ENCODE measurements at regions not wholly inside any gene's neighbourhood (a gene's known extent, or its start where the extent isn't known, plus 50 kb on each side); places are given as distances from the start of the nearest gene placed in this dataset.

- TF ChIP-seq, protein P1, sequence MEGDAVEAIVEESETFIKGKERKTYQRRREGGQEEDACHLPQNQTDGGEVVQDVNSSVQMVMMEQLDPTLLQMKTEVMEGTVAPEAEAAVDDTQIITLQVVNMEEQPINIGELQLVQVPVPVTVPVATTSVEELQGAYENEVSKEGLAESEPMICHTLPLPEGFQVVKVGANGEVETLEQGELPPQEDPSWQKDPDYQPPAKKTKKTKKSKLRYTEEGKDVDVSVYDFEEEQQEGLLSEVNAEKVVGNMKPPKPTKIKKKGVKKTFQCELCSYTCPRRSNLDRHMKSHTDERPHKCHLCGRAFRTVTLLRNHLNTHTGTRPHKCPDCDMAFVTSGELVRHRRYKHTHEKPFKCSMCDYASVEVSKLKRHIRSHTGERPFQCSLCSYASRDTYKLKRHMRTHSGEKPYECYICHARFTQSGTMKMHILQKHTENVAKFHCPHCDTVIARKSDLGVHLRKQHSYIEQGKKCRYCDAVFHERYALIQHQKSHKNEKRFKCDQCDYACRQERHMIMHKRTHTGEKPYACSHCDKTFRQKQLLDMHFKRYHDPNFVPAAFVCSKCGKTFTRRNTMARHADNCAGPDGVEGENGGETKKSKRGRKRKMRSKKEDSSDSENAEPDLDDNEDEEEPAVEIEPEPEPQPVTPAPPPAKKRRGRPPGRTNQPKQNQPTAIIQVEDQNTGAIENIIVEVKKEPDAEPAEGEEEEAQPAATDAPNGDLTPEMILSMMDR (IDR thresholded peaks at IDR 0.05; ENCODE audit: insufficient read depth, low read length, poor library complexity, severe bottlenecking): no peak
- H3K4me3 ChIP-seq (replicated peaks; ENCODE audit: low read depth, low read length): no peak overlapping the region
- H3K27me3 ChIP-seq (replicated peaks; ENCODE audit: control insufficient read depth, insufficient read depth, low read length): no peaks in the 10 kb centered on the region
- no peak for DNase-seq (ENCODE audit: extremely low read depth, insufficient read length)
- no peaks in the 10 kb centered on the region for H3K36me3 ChIP-seq (ENCODE audit: control insufficient read depth, insufficient read depth, low read length)
These were observed 240.2 kb upstream of the STARD13 start for GRCh38 chr13:33525763-33526162.

DNA sequence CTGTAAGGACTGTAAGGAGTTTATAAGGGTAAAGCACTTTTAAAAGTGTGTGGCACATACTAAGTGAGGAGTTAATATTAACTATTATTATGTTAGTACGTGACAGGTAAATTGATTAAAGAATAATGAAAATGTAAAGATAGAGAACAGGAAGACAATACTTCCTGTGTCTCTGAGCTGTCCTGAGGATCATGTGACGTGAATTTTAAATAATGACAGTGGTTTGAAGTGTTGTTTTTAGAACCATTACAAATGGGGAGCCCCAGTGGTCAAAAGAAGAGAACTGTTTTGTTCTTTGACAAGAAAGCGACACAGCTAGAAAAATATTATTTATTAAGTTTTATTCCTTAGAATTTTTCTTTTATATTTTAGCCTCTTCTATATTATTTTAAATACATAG lies 241.2 kb upstream of the STARD13 start:
- Histone ChIP-seq H3K27me3 (replicated peaks; ENCODE audit: control insufficient read depth, insufficient read depth, low read length) (no peaks in the 10 kb centered on the region), H3K36me3 (ENCODE audit: control insufficient read depth, insufficient read depth, low read length) (no peaks in the 10 kb centered on the region), H3K4me3 (replicated peaks; ENCODE audit: low read depth, low read length) (no peak overlapping the region)
- TF ChIP-seq, protein P1 (IDR thresholded peaks at IDR 0.05; ENCODE audit: insufficient read depth, low read length, poor library complexity, severe bottlenecking): no peak
- no peak for DNase-seq (ENCODE audit: extremely low read depth, insufficient read length)

DNA sequence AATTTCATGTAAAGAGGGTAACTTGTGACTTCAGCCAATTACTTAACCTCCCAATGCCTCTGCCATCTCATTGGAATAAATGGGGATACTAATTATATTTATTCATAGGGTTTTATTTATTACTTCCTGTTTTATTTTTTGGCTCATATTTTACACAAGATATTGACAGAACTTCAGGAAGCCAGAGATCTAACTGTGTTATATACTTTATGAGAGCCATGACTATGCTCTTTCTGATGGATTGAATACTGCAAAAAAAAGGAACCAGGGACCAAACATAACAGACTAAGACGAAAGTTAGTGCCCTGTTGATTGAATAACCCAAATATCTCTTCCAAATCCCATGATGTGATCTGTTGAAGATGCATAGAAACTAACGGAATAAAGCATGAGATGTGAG lies 243.3 kb upstream of the STARD13 start:
- H3K4me3 ChIP-seq (replicated peaks; ENCODE audit: low read depth, low read length): no peak overlapping the region
- TF ChIP-seq, protein P1 (IDR thresholded peaks at IDR 0.05; ENCODE audit: insufficient read depth, low read length, poor library complexity, severe bottlenecking): no peak
- DNase-seq (ENCODE audit: extremely low read depth, insufficient read length): no peak

GRCh38 chr13:33531484-33531883 lies 245.9 kb upstream of the STARD13 start:
- no peaks in the 10 kb centered on the region for H3K27me3 ChIP-seq (replicated peaks; ENCODE audit: control insufficient read depth, insufficient read depth, low read length)
- no peak overlapping the region for H3K4me3 ChIP-seq (replicated peaks; ENCODE audit: low read depth, low read length)
- TF ChIP-seq, protein P1 (IDR thresholded peaks at IDR 0.05; ENCODE audit: insufficient read depth, low read length, poor library complexity, severe bottlenecking): no peak
- no peaks in the 10 kb centered on the region for H3K36me3 ChIP-seq (ENCODE audit: control insufficient read depth, insufficient read depth, low read length)
- no peak for DNase-seq (ENCODE audit: extremely low read depth, insufficient read length)

More for the DNA sequence above, 243.3 kb upstream of the STARD13 start:
- Histone ChIP-seq H3K27me3 (replicated peaks; ENCODE audit: control insufficient read depth, insufficient read depth, low read length) (no peaks in the 10 kb centered on the region), H3K36me3 (ENCODE audit: control insufficient read depth, insufficient read depth, low read length) (no peaks in the 10 kb centered on the region)

DNA sequence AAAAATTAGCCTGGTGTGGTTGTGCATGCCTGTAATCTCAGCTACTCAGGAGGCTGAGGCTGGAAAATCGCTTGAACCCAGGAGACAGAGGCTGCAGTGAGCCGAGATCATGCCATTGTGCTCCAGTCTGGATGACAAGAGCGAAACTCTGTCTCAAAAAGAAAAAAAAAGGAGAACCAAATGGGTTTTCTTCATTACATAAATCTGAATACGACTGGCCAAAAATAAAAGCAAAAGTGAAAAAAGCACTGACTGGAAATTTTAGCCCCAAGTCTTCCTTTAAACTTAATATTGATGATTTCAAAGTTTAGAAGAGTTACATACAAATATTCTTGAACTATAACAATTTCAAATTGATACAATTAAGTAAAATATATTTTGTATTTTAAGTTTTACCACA lies 249.5 kb upstream of the STARD13 start:
- no peaks in the 10 kb centered on the region for H3K36me3 ChIP-seq (ENCODE audit: control insufficient read depth, insufficient read depth, low read length)

More for the DNA sequence above, 249.5 kb upstream of the STARD13 start:
- no peak for DNase-seq (ENCODE audit: extremely low read depth, insufficient read length)
- H3K27me3 ChIP-seq (replicated peaks; ENCODE audit: control insufficient read depth, insufficient read depth, low read length): no peaks in the 10 kb centered on the region
- TF ChIP-seq, protein P1 (IDR thresholded peaks at IDR 0.05; ENCODE audit: insufficient read depth, low read length, poor library complexity, severe bottlenecking): no peak
- no peak overlapping the region for H3K4me3 ChIP-seq (replicated peaks; ENCODE audit: low read depth, low read length)

All from GM06990 (cell line).